ENCODE measurements at regions not wholly inside any gene's neighbourhood (a gene's known extent, or its start where the extent isn't known, plus 50 kb on each side); places are given as distances from the start of the nearest gene placed in this dataset.

GRCh38 chr5:152987131-152987530 lies 503.3 kb upstream of the GRIA1 start:
- Mint-ChIP-seq H3K36me3 (ENCODE audit: low read depth) (no peaks in the 10 kb centered on the region), H3K27me3 (ENCODE audit: insufficient read depth) (peaks cover 2% of the 10 kb centered on the region; the same call in 1 of the 2 replicates), H3K9me3 (peaks cover 32% of the 10 kb centered on the region), H3K4me1 (ENCODE audit: low read depth) (no peaks in the 10 kb centered on the region), H3K4me3 (no peak overlapping the region), H3K27ac (no peak overlapping the region)
- TF ChIP-seq CTCF (IDR thresholded peaks at IDR 0.05): no peak
- DNase-seq: no peak

DNA sequence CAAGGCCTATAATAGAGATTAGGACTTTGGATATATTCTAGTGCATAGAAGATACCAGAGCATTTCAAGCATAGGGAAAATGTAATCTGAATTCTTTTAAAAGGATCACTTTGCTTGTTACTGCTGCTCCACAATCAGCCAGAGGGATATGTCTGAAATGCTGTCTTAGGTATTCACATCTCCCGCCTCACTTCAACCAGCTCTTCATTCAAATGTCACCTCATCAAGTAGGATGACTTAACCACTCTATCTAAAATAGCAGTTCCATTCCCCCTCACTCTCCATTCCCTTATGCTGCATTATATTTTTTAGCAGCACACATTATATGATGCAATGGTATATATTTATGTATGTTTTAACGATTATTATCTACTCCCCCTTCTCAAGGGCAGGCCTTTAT lies 500.3 kb upstream of the GRIA1 start:
- H3K4me3 Mint-ChIP-seq: no peak overlapping the region
- no peak for DNase-seq
- no peaks in the 10 kb centered on the region for H3K36me3 Mint-ChIP-seq (ENCODE audit: low read depth)

GRCh38 chr5:152990649-152991048 lies 499.8 kb upstream of the GRIA1 start:
- H3K9me3 Mint-ChIP-seq: peaks cover 38% of the 10 kb centered on the region
- TF ChIP-seq CTCF (IDR thresholded peaks at IDR 0.05): no peak
- H3K36me3 Mint-ChIP-seq (ENCODE audit: low read depth): no peaks in the 10 kb centered on the region
- no peak for DNase-seq
- H3K4me1 Mint-ChIP-seq (ENCODE audit: low read depth): no peaks in the 10 kb centered on the region
- no peak overlapping the region for H3K4me3 Mint-ChIP-seq
- H3K27me3 Mint-ChIP-seq (ENCODE audit: insufficient read depth): peaks cover 2% of the 10 kb centered on the region; the same call in 1 of the 2 replicates
- H3K27ac Mint-ChIP-seq: no peak overlapping the region

More for the DNA sequence above, 500.3 kb upstream of the GRIA1 start:
- no peak overlapping the region for H3K27ac Mint-ChIP-seq
- H3K4me1 Mint-ChIP-seq (ENCODE audit: low read depth): no peaks in the 10 kb centered on the region
- H3K27me3 Mint-ChIP-seq (ENCODE audit: insufficient read depth): peaks cover 2% of the 10 kb centered on the region; the same call in 1 of the 2 replicates
- H3K9me3 Mint-ChIP-seq: peaks cover 38% of the 10 kb centered on the region
- no peak for TF ChIP-seq CTCF (IDR thresholded peaks at IDR 0.05)

DNA sequence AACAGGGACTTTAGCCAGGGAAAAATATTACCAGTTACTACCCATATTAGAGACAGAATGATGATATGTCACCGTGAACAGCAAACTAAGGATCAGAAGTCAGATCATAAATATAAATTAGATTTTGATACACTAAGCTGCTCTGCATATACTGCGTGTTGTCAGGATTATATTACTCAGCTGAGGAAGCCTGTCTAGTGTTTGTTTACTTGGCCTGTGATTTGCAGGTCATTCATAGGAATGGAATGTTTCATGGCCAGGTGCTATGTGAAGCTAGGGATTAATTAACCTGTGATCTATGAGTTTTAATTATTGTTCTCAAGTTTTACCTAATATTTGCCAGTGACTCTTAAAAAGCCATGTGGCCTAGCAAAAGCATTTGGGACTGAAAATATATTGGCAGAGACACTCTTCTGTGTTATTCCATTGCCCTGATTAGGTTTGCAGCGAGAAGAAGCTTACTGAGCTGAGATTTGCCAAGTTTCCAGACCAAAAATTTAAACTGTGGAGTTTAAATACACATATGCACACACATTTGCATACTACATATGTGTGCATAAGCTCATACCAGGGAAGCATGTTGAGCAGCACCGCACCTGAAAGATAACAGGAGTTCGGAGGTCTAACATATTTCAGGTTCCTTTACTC lies 496.3 kb upstream of the GRIA1 start:
- Mint-ChIP-seq H3K4me3 (no peak overlapping the region), H3K27me3 (ENCODE audit: insufficient read depth) (peaks cover 2% of the 10 kb centered on the region; the same call in 1 of the 2 replicates), H3K9me3 (peaks cover 38% of the 10 kb centered on the region), H3K36me3 (ENCODE audit: low read depth) (no peaks in the 10 kb centered on the region), H3K4me1 (ENCODE audit: low read depth) (no peaks in the 10 kb centered on the region), H3K27ac (no peak overlapping the region)
- DNase-seq: no peak
- no peak for TF ChIP-seq CTCF (IDR thresholded peaks at IDR 0.05)

GRCh38 chr5:152995214-152995725 lies 495.2 kb upstream of the GRIA1 start:
- H3K9me3 Mint-ChIP-seq: peaks cover 32% of the 10 kb centered on the region
- TF ChIP-seq CTCF (IDR thresholded peaks at IDR 0.05): no peak
- H3K4me3 Mint-ChIP-seq: no peak overlapping the region
- no peaks in the 10 kb centered on the region for H3K4me1 Mint-ChIP-seq (ENCODE audit: low read depth)
- no peaks in the 10 kb centered on the region for H3K36me3 Mint-ChIP-seq (ENCODE audit: low read depth)
- peaks cover 2% of the 10 kb centered on the region; the same call in 1 of the 2 replicates for H3K27me3 Mint-ChIP-seq (ENCODE audit: insufficient read depth)
- no peak for DNase-seq
- H3K27ac Mint-ChIP-seq: no peak overlapping the region

All from HFFc6 (cell line).